Calu3 (cell line): ENCODE measurements at regions not wholly inside any gene's neighbourhood (a gene's known extent, or its start where the extent isn't known, plus 50 kb on each side); places are given as distances from the start of the nearest gene placed in this dataset.

ENCODE experiments used
- BruUV-seq: library from RNA; stranded (reverse); fragments of 400-500 nt; replicated peaks from 2 replicates; lab custom pipeline; 2021; lab: Mats Ljungman, UMichigan
- CTCF ChIA-PET: fragments of 300-600 bp; sonication (Branson Sonifier 250); formaldehyde crosslinking; loops from one replicate; lab custom pipeline; 2022; ENCODE audit warnings: antibody characterized with exemption; lab: Charles Lee
- DNase-seq: peaks from one replicate; pipeline ENCODE4 v3.0.0; 2022
- H3K27ac Mint-ChIP-seq: one replicate; pipeline ENCODE4 v1.8.0; 2022; ENCODE audit warnings: mixed read lengths; ENCODE audit not compliant: unreplicated experiment
- H3K27me3 Mint-ChIP-seq: one replicate; pipeline ENCODE4 v1.8.0; 2022; ENCODE audit warnings: mixed read lengths; ENCODE audit not compliant: unreplicated experiment
- H3K36me3 Mint-ChIP-seq: one replicate; pipeline ENCODE4 v1.8.0; 2022; ENCODE audit warnings: mild to moderate bottlenecking, moderate library complexity, mixed read lengths; ENCODE audit not compliant: insufficient read depth, unreplicated experiment
- H3K4me1 Mint-ChIP-seq: one replicate; pipeline ENCODE4 v1.8.0; 2022; ENCODE audit warnings: mild to moderate bottlenecking, low read depth, mixed read lengths; ENCODE audit not compliant: unreplicated experiment
- H3K4me3 Mint-ChIP-seq: one replicate; pipeline ENCODE4 v1.8.0; 2022; ENCODE audit warnings: mild to moderate bottlenecking, low read depth, moderate library complexity, mixed read lengths; ENCODE audit not compliant: unreplicated experiment
- H3K9me3 Mint-ChIP-seq: one replicate; pipeline ENCODE4 v1.8.0; 2022; ENCODE audit warnings: low read depth, mixed read lengths; ENCODE audit not compliant: unreplicated experiment
- intact Hi-C: fragments of 100-400 bp; cut with micrococcal nuclease; formaldehyde crosslinking; loops from one replicate; pipeline ENCODE4 v1.10.0; 2022; ENCODE audit not compliant: unreplicated experiment
- TF ChIP-seq, protein P1 (sequence below): fragments of 200-600 bp; IDR thresholded peaks from one replicate; pipeline ENCODE4 v1.8.0; 2022; ENCODE audit warnings: antibody characterized with exemption; ENCODE audit not compliant: unreplicated experiment

DNA sequence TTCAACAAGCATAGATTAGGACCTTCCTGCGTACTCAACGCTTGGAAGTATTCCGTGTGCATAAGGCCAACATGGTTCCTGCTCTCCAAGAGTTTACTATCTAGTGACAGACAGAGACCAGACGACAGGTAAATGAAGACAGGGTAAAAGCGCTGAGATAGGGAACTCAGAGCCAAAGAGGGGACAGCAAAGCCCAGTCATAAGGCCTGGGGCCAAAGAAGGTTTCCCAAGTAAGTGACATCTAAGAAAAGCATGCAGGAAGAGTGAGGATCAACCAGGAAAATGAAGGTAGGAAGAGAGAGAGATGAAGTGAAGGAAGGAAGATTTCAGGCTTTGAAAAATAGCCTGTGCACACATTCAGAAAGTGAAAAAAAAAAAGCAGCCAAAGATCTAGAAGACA, 76.9 kb upstream of the CDH20 start:
- CTCF ChIA-PET: no interaction called here
- H3K4me1 Mint-ChIP-seq: no peaks in the 10 kb centered on the region

DNA sequence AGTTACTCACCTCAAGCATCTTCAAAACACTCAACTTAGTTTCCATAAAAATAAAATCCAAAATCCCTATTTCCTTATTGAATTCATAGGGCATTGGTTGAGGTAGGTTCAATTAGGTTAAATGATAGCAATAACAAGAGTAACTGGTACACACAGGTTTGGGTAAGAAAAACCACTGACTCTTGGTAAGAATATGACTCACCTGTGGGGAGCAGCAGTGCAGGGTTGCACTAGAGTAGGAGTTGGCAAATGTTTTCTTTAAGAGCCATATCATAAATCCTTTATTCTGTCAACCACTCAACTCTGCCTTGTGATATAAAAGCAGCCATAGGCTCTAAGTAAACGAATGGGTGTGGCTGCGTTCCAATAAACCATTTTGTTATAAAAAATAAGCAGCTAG, 71.4 kb upstream of the CDH20 start:
- no TSS peak for BruUV-seq
- H3K36me3 Mint-ChIP-seq: no peaks in the 10 kb centered on the region
- TF ChIP-seq, protein P1, sequence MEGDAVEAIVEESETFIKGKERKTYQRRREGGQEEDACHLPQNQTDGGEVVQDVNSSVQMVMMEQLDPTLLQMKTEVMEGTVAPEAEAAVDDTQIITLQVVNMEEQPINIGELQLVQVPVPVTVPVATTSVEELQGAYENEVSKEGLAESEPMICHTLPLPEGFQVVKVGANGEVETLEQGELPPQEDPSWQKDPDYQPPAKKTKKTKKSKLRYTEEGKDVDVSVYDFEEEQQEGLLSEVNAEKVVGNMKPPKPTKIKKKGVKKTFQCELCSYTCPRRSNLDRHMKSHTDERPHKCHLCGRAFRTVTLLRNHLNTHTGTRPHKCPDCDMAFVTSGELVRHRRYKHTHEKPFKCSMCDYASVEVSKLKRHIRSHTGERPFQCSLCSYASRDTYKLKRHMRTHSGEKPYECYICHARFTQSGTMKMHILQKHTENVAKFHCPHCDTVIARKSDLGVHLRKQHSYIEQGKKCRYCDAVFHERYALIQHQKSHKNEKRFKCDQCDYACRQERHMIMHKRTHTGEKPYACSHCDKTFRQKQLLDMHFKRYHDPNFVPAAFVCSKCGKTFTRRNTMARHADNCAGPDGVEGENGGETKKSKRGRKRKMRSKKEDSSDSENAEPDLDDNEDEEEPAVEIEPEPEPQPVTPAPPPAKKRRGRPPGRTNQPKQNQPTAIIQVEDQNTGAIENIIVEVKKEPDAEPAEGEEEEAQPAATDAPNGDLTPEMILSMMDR: no peak
- H3K9me3 Mint-ChIP-seq: no peaks in the 10 kb centered on the region
- intact Hi-C loops: no loop called here
- H3K4me3 Mint-ChIP-seq: no peak overlapping the region
- H3K27me3 Mint-ChIP-seq: no peaks in the 10 kb centered on the region
- DNase-seq: no peak
- no peak overlapping the region for H3K27ac Mint-ChIP-seq
- CTCF ChIA-PET: no interaction called here
- H3K4me1 Mint-ChIP-seq: no peaks in the 10 kb centered on the region

More for the DNA sequence above, 76.9 kb upstream of the CDH20 start:
- no peak overlapping the region for H3K4me3 Mint-ChIP-seq
- BruUV-seq: no TSS peak
- H3K27me3 Mint-ChIP-seq: no peaks in the 10 kb centered on the region
- TF ChIP-seq, protein P1: no peak
- intact Hi-C loops: no loop called here
- no peaks in the 10 kb centered on the region for H3K36me3 Mint-ChIP-seq
- H3K9me3 Mint-ChIP-seq: peaks cover 2% of the 10 kb centered on the region
- H3K27ac Mint-ChIP-seq: no peak overlapping the region
- DNase-seq: no peak

DNA sequence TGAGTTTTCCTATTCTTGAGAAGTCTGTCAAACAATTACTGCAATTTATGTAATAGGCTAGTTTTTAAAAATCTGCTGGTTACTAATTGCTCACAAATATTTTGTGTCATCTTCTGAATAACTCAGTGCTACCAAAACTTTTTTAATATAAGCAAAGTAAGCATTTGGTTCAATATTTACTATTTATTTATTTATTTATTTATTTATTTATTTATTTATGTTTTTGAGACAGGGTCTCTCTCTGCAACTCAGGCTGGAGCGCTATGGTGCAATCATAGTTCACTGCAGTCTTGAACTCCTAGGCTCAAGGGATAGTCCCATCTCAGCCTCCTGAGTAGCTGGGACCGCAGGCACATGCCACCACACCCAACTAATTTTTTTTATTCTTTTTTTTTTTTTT, 60.4 kb upstream of the CDH20 start:
- TF ChIP-seq, protein P1: no peak
- Mint-ChIP-seq H3K4me1 (no peaks in the 10 kb centered on the region), H3K27me3 (no peaks in the 10 kb centered on the region), H3K4me3 (no peak overlapping the region), H3K9me3 (peaks cover 5% of the 10 kb centered on the region), H3K36me3 (no peaks in the 10 kb centered on the region), H3K27ac (no peak overlapping the region)
- intact Hi-C loops: no loop called here
- DNase-seq: no peak
- CTCF ChIA-PET: interaction anchor here (0.7 kb wide), 1 partner anchor 32 kb away, joined by 3 read pairs; no protein-coding TSS in a partner anchor
- BruUV-seq: no TSS peak

- peaks cover 5% of the 10 kb centered on the region for H3K9me3 Mint-ChIP-seq
- no peaks in the 10 kb centered on the region for H3K27me3 Mint-ChIP-seq
- no peaks in the 10 kb centered on the region for H3K36me3 Mint-ChIP-seq
- TF ChIP-seq, protein P1: no peak
- no peak overlapping the region for H3K4me3 Mint-ChIP-seq
- no peaks in the 10 kb centered on the region for H3K4me1 Mint-ChIP-seq
- no peak for DNase-seq
- no peak overlapping the region for H3K27ac Mint-ChIP-seq
- intact Hi-C loops: no loop called here
- CTCF ChIA-PET: interaction anchor here (0.7 kb wide), 1 partner anchor 33 kb away, joined by 3 read pairs; no protein-coding TSS in a partner anchor
- no TSS peak for BruUV-seq
Measured at GRCh38 chr18:61273533-61273932, 59.7 kb upstream of the CDH20 start.
